Raji (cell line): ENCODE measurements at regions not wholly inside any gene's neighbourhood (a gene's known extent, or its start where the extent isn't known, plus 50 kb on each side); places are given as distances from the start of the nearest gene placed in this dataset.
A peak's percentile ranks its signal among the peaks of the same experiment; 100 is the strongest.

Source experiments
- POLR2A ChIP-seq: IDR thresholded peaks from 2 replicates; pipeline ENCODE4 v1.6.1; 2011; ENCODE audit warnings: low read depth, low read length, control low read depth; ENCODE audit not compliant: insufficient read depth

DNA sequence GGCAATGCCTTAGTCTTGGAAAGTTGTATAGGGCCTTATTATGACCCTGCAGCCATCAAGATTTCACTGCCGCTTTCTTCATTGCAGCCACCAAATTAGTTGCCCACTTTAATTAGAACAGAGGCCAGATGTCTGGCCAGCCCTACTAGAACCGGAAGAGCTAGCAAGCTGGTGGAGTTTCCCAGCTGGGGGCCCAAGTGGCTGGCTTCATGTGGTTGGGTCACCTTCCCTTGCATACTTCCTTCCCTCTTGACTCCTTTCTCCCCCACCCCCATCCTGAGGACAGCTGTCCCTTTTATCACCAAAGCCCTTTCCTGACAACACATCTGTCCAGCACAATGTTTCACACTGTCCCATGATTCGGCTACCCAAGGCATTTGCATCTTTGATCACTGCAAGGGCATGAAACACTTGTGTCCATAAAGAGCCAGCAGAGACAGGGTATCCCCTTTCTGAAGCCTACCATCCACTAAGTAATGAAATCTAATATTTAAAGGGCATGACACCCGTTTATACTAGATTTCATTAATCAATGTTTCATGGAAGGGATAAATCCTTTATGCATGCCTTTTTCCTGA is 187.2 kb downstream of the BCL11A start:
- TF ChIP-seq POLR2A: 0 out of 2 replicates have a peak, but pooled peaks have one; percentile 20

- no peak for TF ChIP-seq POLR2A
Observed at GRCh38 chr2:60365556-60365955, 187.9 kb downstream of the BCL11A start.

- no peak for TF ChIP-seq POLR2A
Observed at GRCh38 chr2:60364491-60364890, 189.0 kb downstream of the BCL11A start.

- TF ChIP-seq POLR2A: no peak
Observed at GRCh38 chr2:60361498-60361897, 192.0 kb downstream of the BCL11A start.

DNA sequence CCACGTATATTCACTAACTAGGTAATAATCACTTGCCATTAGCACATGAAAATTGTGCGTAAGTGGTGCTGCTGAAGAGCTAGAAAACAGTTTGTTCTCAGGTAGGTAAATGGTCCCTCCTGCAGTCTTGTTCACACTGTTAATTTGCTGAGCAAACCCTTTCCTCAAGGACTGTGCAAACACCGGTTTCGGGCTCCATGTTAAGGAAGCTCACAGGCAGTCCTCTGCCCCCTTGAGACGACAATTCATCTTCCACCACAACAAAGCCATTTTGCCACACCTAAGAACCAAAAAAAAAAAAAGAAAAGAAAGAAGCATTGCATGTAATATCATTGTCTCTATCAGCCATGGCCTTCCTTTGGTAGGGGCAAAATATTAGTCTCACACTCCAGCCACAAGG is 193.9 kb downstream of the BCL11A start:
- TF ChIP-seq POLR2A: no peak

GRCh38 chr2:60358476-60358875 is 195.0 kb downstream of the BCL11A start:
- no peak for TF ChIP-seq POLR2A

GRCh38 chr2:60357996-60358395 is 195.5 kb downstream of the BCL11A start:
- TF ChIP-seq POLR2A: no peak

DNA sequence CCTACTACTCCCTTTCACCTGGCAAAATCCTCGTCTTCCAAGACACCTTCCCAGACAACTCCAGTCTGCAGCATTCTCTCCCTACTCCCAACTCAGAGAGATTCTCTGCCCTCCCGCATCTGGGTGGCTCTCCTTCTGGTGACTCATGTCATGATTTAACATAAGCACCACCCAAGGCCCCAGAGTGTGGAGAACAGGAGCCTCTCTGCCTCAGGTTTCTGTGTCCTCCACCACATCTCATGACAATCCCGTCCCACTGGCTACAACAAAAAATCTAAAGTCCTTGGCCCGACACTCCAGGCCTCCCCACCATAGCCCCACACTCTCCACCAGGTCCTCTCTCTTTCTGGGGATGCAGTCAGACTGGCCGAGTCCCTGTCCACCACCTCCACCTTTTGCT is 197.1 kb downstream of the BCL11A start:
- no peak for TF ChIP-seq POLR2A

- no peak for TF ChIP-seq POLR2A
Observed at GRCh38 chr2:60355849-60356261, 197.6 kb downstream of the BCL11A start.

DNA sequence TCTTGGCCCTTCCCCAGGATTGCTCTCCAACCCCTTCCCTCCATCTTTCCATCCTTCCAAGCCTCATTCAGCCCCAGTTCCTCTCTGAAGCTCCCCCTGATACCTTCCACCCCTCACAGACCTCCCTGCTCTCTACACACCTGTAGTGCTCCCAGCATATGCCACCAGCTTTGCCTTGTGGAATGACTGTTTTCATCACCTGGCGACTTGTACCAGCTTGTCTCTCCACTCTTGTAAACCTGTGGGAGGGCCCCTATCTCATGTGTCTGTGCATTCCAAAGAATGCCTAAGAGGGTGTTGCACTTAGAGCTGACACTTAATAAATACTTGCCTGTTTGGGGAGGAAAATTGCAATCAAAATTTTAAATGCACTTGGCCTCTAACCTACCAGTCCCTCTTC is 198.7 kb downstream of the BCL11A start:
- no peak for TF ChIP-seq POLR2A

- peak; percentile 33; the same call in 1 of the 2 replicates for TF ChIP-seq POLR2A
Observed at GRCh38 chr2:60353863-60354262, 199.6 kb downstream of the BCL11A start.

GRCh38 chr2:60353406-60353800 is 200.1 kb downstream of the BCL11A start:
- no peak; the same call in 1 of the 2 replicates for TF ChIP-seq POLR2A

DNA sequence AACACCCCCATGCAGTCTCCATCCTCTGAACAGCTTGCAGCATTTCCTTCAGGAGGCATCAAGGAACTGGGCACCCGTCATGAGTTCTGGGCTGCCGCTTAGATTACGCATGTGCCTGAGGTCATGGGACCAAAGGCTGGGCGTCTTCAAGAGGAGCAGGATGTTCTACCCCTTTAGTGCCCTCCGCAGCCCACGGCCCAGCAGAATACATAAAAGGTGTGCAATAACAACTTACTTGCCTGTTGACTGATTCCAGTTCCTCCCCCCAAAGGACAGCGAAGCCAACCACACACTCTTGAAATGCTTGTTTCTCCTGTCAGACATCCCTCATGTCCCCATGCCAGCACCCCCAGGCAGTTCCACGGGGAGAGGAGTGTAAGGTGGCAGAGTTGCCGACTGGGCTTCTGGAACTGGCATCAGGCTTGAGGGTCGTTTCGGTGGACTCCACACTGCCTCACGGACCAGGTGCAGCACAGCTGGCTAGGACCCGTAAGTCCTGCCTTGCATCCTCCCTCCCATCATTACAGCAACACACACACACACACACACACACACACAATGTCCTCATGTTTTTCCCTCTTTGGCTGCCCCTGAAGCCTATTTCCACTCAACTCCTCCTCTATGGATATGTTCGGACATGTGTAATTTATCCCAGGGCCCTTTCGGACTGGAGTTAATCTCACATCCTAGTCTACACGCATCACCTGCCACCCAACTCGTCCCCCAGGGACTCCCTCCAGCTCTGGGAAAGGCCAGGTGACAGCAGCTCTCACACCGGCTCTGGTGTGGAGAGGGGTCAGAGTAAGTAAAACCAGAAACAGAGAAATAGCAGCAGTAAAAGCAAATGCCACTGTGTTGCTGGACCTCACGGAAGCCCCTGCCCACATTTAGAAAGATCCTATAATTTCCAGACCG is 200.7 kb downstream of the BCL11A start:
- TF ChIP-seq POLR2A: 0 out of 2 replicates have a peak, but pooled peaks have one; percentile 39

GRCh38 chr2:60351802-60352201 is 201.7 kb downstream of the BCL11A start:
- TF ChIP-seq POLR2A: peak; percentile 49; the same call in 1 of the 2 replicates

- TF ChIP-seq POLR2A: no peak
Observed at GRCh38 chr2:60351321-60351720, 202.1 kb downstream of the BCL11A start.

- no peak for TF ChIP-seq POLR2A
Observed at GRCh38 chr2:60350791-60351190, 202.7 kb downstream of the BCL11A start.
